ENCODE measurements at regions not wholly inside any gene's neighbourhood (a gene's known extent, or its start where the extent isn't known, plus 50 kb on each side); places are given as distances from the start of the nearest gene placed in this dataset.
"Not testable (repeated sequence)": the region's sequence is repeated elsewhere in the genome, so short reads cannot be mapped to it uniquely, and the experiment has no call there.

DNA sequence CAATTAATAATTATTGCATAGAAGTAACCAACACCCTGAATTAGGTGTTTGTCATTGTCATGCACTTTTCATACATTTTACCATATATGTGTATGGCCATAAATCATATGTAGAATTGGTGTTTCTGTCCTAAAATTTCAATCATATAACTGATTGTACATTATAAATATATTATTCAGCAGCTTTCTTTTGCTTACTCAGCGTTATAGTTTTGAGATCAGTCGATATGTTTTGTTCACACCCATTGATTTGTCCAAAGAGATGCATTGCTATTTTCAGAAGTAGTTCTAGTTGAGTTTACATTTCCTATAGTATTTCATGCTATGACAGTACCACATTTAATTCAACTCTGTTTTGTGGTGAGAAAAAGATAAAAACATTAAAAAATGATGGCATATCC is 50.5 kb upstream of the PARP4 start:
- no peak for DNase-seq

DNA sequence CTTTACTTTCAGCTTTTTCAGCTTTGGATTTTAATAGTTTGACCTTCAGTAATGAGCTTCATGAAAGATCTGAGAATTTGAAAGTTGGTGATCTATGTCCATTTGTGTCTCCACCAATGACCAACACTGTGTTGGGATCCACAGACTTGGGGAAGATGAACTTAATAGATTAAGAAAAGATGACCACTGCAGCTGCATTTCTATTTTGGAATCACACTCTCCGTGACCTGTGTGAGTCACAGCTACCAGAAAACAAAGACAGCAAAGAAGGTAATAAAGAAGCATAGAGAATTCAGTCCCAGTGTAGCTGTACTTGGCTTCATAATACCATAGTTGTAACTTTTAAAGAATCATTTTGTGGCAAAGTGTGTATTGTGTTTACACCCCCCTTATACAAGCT is 51.4 kb upstream of the PARP4 start:
- DNase-seq: not testable (repeated sequence)

DNA sequence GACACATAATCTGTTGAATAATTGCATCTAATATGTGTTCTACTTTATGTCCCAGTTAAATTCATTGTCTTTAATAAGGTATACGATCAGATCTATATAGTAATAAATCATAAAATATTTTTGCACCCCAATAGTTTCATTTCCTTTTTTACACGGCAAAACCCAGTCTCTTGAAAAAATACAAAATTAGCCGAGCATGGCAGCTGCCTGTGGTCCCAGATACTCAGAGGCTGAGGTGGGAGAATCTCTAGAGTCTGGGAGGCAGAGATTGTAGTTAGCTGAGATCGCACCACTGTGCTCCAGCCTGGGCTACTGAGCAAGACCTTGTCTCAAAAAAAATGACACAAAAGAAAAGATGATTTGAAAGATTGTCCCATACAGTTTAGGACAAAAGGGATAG is 52.3 kb upstream of the PARP4 start:
- no peak for DNase-seq

DNA sequence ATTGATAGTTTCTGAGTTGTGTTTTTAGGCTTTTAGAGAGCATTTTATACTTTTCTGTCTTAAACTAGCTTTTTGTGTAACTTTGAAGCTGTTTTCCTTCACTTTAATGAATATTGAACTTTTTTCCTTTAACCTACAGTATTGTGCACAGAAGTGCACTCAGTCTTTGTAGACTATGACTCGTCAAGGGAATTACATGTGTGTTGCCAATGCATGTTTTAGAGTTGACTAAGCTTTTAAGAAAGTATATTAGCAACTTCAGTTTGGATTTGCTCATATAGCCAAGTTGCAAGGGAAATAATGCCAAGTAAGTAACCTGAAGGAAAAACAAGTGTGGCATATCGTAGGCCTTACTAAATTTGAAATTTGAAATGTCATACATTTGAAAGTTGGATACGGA is 55.0 kb upstream of the PARP4 start:
- DNase-seq: not testable (repeated sequence)

DNA sequence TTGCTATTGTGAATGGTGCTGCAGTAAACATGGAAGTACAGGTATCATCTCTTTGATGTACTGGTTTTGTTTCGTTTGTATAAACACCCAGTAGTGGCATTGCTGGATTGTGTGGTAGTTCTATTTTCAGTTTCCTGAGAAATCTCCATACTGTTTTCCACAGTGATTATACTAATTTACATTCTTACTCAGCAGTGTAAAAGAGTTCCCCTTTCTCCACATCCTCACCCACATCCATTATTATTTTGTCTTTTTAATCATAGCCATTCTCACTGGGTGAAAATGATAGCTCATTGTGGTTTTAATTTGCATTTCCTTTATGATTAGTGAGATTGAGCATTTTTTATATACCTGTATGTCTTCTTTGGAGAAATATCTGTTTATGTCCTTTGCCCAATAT is 62.3 kb upstream of the PARP4 start:
- no peak for DNase-seq

DNA sequence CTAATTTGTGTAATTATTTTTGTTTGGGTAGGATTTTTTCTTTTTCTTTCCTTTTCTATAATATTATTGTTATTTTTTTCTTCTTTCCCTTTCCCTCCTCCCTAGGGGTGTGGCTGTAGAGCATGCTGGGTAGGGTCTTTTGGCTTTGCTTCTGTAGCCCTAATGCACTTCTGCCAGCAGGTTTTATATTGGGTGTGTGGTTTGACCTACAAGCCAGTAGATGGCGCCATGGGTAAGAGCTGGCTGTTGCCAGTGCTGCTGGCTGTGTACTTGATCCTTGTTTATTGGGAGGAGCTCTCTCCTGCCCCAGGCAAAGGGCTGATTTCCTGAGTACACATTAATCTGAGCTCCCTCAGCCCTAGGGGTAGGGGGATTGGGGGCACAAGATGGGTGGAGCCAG is 67.7 kb upstream of the PARP4 start:
- DNase-seq: not testable (repeated sequence)

DNA sequence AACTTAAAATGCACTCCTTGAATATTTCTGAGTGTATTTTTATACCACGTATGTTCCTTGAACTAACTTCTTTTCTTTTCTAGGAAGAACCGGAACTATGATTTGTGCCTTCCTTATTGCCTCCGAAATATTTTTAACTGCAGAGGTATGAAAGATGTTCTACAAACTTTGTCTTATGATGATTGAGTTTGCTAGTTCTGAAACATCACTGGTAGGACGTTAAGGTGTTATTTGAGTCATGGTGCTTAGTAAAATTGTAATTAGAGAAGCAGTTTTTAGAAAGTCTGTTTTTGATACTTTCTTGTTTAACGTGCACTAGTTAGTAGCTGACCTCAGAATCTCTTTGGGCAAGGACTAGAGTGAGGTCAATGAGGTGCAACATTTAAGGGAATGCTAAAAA is 69.0 kb upstream of the PARP4 start:
- not testable (repeated sequence) for DNase-seq

DNA sequence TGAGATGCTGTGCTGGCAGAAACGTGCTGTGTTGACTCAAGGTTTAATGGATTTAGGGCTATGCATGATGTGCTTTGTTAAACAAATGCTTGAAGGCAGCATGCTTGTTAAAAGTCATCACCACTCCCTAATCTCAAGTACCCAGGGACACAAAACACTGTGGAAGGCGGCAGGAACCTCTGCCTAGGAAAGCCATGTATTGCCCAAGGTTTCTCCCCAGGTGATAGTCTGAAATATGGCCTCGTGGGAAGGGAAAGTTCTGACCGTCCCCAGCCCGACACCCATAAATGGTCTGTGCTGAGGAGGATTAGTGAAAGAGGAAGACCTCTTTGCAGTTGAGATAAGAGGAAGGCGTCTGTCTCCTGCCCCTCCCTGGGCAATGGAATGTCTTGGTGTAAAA is 79.1 kb upstream of the PARP4 start:
- not testable (repeated sequence) for DNase-seq

DNA sequence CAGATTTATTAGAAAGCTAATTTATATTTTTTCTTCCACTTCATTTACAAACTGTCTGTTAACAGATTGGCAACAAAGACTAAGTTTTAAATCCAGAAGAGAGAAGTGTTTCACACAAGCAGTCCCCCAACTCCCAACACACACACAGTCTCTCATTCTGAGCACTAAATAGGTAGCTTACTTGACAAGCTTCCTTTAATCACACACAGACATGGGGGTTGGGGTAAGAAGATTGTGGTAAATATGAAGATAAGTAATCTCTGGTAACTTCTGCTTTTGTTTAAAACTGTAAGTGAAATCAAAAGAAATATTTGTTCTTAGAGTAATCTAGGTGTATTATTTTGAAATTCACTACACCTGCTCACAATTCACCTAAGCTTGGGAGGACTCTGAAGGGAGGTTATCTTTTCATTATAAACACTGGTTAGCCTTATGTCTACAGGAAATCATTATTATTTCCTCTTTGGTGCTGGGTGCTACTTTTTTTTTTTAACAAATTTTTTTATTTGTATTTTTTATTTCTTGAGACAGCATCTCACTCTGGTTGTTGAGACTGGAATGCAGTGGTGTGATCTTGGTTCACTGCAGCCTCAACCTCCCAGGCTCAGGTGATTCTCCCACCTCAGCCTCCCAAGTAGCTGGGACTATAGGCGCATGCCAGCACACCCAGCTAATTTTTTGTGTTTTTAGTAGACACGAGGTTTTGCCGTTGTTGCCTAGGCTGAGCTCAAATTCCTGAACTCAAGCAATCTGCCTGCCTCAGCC is 82.1 kb upstream of the ATP12A start:
- DNase-seq: not testable (repeated sequence)

DNA sequence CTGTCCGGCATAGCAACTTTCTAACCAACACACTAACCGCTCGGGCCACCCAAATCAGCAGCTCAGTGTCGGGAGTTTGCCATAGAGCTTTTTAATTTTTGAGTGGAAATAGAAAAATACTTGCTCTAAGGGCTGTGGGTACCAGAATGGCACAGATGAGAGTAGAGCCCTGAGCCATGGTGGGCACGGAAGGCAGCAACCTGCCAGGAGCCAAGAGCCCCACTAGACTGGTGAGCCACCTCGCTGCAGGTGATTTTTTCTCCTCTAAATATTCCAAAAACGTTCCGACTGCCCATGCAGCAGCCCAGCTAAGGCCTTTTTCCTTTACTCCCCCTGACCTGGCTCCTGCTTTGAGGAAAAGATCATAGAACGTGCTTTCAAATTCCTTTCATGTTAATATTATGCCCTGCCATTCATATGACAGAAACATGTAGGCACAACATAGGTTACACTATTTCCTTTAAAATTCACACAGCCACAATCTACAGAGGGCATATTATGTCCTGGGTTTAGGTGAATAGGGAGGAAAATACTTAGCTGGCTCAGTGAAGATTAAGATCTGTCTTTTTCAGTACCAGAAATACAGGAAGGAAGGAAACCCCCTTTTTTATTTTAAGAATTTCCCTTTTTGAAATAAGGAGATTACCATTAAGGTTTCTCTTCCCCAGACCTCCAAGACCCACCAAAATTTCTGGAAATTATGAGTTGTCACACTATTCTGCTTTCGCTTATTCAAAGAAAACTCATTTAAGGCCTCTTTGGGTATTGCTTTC is 81.0 kb upstream of the ATP12A start:
- DNase-seq: not testable (repeated sequence)

DNA sequence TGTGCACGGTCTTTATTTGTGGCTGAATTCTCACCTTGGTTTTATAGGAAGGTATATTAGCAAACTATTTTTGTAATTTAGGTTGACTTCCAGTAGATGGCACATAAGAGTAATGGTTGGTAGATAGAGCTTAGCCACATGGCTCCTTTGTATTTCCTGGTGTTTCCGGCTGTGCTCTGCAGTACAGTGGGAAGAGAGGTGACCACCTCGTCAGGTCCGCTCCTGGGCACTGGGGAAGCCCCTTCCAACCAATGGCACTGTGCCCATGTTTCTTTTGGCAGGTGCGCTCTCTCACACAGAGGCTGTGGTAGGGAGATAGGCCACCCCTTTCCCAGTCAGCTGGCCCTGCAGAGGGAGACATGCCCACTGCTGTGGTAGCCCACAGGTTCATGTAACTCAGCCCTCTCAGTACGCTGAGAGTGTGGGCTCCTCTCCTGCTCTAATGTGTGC is 74.3 kb upstream of the ATP12A start:
- no peak for DNase-seq

DNA sequence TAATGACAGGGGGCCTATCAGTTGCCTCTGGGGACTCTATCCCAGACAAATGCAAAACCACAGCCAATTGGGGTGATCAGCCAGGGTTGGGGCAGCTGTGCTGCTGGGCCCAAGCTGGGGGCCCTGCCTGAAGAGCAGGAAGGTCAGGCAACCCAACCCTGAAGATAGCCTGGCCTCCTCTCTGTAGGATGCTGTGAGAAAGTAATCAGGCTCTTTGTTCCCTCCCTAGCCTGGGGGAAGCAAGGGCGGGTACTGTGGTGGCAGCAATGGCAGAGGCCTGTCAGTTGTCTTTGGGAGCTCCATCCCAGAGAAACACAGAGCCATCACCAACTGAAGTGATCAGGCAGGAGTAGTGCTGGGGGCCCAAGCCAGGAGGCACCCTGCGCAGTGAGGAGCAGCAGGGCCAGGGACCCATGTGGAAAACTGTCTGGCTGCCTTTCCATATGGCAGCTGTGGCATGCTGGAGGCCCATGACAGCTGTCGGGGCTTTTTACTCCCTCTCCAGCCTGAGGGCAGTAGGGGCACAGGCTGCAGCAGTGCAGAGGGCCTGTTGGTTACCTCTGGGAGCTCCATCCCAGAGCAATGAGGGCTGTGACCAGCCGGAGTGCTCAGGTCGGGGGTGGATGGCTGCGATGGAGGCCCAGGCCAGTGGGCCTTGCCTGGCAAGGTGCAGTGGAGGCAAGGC is 73.6 kb upstream of the ATP12A start:
- DNase-seq: no peak

DNA sequence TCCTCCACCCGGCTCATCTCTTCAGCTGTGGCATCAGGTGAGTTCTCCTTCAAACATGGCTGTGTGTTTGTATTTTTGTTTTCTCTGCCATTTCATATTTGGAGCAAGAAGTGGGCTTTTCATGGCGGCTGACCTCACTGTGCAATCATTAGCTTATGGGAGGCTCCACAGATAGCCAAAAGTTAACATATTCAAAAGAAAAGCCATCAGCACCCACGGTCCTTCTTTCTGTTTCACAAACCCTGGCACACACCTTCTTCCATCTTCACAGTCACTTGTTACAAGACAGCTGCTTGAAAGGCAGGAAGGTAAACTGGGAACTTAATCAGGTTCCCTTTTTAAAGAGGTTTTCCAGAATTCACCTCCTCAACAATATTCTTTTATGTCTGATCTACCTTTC is 69.3 kb upstream of the ATP12A start:
- DNase-seq: no peak

DNA sequence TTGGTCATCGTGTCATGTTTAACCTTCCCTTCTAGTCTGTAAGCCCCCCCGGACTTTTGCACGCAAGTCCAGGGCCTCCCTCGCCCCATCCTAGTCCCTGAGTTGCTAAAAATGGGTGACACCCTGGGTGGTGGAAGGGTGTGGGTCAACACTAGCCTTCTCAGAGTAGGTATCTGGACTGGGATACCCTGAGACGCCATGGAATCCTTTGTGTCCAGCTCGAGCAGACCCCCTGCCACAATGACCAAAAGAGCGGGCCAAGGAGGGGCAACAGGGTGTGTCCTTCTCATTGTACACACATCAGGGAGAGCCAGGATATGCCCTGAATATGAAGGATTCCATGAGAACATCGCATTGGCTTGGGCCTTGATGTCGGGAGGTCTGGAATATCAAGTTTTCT is 67.5 kb upstream of the ATP12A start:
- no peak for DNase-seq

DNA sequence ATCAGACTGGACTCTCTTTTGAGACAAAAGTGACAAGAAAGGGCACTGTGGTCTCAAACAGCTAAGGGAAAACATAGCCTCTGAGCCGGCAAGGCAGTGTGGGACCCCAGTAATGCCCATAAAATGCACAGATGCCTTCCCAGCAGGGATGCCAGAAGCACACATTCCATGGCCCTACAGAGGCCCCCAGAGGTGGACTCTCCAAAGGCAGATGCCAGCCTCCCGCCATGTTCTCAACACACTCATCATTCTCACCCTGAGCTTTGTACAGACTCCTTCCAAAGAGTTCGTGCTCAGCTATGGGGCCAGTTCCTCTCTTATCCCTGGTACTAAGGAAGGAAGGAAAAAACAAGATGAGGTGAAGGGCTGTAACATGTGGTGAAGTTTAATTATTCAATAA is 67.1 kb upstream of the ATP12A start:
- DNase-seq: no peak

DNA sequence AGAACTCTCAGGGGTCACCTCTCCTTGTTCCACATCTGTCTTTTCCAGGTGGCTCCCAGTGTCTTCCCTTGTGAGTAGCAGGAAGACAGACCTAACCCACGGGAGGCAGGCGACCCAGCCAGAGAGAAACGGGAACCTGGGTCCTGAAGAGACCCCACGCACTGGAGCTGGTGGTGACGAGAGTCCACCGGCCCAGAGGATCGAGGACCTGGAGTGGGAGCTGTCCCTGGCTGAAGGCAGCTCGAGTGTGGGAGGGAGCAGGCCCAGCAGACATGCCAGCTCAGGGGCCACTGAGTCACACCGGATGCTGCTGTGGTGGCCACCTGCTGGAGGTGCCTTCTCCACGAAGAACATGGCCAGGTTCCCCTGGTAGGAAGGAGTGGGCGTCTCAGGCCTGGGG is 66.5 kb upstream of the ATP12A start:
- no peak for DNase-seq

DNA sequence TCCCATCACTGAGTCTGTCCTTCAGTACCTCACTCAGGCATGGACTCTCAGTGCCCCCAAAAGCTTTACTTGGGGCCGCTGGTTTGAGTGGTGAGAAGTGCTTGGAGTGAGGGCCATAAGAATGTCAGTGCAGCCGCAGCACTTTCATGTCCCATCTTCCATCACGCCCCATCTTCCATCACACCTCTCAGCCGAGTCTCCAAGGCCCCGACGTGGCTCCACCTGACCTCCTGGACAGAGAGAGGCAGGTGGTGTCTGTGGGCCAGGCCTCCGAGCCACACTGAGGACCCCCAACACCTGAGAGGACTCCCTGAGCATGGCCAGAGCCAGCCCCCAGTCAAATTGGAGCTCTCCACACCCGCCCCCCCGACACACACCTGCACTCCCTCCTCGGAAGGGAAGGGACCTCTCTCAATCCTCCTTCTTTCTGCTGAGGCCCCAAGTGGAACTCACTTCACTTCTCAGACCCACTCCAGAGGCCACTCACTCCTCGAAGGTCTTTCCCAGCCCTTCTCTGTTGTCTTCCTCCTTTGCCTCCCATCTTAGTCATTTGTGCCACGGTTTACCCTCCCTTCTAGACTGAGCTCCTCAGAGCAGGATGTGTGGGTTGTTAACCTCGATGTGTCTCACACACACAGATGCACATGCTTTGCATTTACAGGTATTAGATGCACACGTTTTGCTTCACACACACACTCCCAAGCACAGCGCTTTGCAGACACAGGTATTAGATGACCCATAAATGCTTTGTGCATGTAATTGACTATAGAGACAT is 65.7 kb upstream of the ATP12A start:
- DNase-seq: no peak

DNA sequence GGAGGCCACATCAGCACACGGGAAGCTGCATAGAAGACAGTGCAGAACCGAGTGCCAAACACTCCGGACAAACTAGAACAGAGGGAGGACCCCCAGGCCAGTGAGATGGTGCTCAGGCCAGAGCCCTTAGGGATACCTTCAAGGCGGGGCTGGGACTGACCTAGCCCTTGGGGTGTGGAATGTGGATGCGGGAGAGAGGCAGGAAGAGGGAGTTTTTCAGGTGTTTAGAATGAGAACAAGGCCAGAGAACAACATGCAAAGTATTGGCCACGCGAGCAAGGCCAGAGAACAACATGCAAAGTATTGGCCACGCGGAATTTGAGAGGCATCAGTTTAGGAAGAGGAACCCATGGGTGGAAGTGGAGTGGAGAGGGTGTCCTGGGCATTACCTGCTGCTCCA is 65.1 kb upstream of the ATP12A start:
- no peak for DNase-seq

DNA sequence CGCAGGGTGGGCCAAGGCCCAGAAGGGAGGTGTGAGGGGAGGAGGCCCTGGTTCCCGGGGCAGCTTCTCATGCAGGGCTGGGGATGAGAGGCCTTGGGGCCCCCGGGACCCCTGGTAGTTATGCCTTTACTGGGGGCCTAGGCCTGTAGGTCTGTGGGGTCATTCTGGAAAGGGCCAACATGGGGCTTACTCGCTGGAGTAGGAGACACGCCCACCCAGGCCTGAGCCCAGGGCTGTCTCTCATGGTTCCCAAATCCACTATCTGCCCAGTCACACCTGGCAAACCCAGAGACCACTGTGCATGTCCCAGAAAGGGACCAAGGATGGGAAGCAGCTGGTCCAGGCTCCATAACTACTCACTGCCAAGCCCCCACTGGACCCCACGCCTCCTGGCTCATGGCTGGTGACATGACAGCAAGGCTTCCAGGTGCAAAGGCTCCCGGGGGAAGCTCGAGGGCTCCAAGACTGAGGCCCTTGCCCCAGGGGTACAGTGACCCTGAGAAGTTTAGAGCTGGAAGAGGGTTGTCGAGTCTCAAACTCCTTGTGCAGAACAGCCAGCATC is 64.2 kb upstream of the ATP12A start:
- DNase-seq: no peak

DNA sequence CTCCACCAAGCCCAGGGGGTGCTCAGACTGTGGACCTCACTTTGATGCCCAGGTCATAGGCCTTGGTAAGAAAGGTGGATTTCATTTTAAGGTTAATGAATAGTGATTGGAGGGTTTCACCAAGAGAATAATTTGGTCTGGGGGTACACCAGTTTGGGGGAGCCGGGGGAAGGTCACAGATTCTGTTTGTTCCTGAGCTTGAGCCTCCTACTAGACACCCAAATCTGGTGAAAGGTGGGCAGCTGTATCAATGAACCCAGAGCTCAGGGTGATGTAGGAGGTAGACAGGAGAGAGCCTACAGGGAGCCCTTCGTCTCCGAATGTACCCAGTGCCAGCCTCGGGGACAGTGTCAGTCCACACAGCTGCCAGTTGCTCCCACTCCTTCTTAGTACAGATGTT is 63.7 kb upstream of the ATP12A start:
- no peak for DNase-seq

DNA sequence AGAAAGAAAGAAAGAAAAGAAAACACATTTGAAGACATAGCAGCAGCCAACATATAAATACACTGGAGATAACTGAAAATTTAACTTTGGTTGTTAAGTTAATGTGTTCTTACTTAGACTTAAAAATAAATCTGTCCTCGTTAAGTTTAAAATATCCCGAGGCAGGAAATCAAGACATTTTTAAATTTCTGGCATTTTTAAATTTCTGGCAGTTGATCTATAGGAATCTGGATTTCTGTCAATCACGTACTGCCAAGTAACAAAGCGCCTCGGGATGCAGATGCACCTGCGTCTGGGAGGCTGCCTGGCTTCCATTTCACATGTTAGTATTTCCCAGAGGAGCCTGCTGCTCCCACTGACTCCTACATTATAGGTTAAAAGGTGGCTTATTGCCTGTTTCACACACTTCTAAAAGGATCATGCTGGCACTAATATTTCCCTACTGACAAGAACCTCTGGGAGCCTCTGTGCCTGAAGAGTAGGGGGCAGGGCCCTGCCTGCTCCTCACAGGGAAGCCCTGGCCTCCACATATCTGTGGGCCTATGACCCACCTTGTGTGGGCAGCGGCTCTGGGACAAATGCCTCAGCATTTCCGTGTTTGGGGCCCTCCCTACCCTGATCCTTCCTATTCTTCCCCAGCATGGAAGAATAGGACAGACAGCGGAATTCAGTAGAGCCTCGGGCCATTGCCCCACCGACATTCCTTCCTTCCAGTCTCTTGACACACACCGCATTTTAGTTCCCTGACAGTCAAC is 62.8 kb upstream of the ATP12A start:
- no peak for DNase-seq

Data from stimulated activated CD4-positive, alpha-beta T cell treated with anti-CD3 and anti-CD28 coated beads, Interleukin-15, amount 100 ng/mL, for 24 hours (primary cell).